Chondrocyte (in vitro differentiated cells): ENCODE measurements at regions not wholly inside any gene's neighbourhood (a gene's known extent, or its start where the extent isn't known, plus 50 kb on each side); places are given as distances from the start of the nearest gene placed in this dataset.
"Not testable (repeated sequence)": the region's sequence is repeated elsewhere in the genome, so short reads cannot be mapped to it uniquely, and the experiment has no call there.

Experiments used
- DNase-seq: peaks from one replicate; pipeline ENCODE4 v3.0.0; 2021; ENCODE audit warnings: mixed read lengths, low spot score
- H3K27ac Mint-ChIP-seq: one replicate; pipeline ENCODE4 v1.8.0; 2021; ENCODE audit warnings: mild to moderate bottlenecking, moderate library complexity, mixed read lengths; ENCODE audit not compliant: unreplicated experiment
- H3K27me3 Mint-ChIP-seq: 2 replicates; pipeline ENCODE4 v1.8.0; 2021; ENCODE audit warnings: low read depth, mixed read lengths
- H3K36me3 Mint-ChIP-seq: 2 replicates; pipeline ENCODE4 v1.8.0; 2021; ENCODE audit warnings: low read depth, mixed read lengths
- H3K4me1 Mint-ChIP-seq: 2 replicates; pipeline ENCODE4 v1.8.0; 2021; ENCODE audit warnings: low read depth, mild to moderate bottlenecking, mixed read lengths
- H3K4me3 Mint-ChIP-seq: one replicate; pipeline ENCODE4 v1.8.0; 2021; ENCODE audit warnings: mild to moderate bottlenecking, moderate library complexity, mixed read lengths; ENCODE audit not compliant: unreplicated experiment
- H3K9me3 Mint-ChIP-seq: 2 replicates; pipeline ENCODE4 v1.8.0; 2021; ENCODE audit warnings: low read depth, mixed read lengths
- CTCF ChIP-seq: fragments of 200-600 bp; sonication (generic); IDR thresholded peaks from 2 replicates; pipeline ENCODE4 v1.5.0; 2021; ENCODE audit warnings: antibody characterized with exemption, mild to moderate bottlenecking, moderate library complexity

- not testable (repeated sequence) for H3K9me3 Mint-ChIP-seq, H3K36me3 Mint-ChIP-seq, H3K27me3 Mint-ChIP-seq, H3K4me1 Mint-ChIP-seq
- peak overlapping the region; percentile 99 for H3K27ac Mint-ChIP-seq
- peak; percentile 96 for DNase-seq
- peak overlapping the region; percentile 96 for H3K4me3 Mint-ChIP-seq
These were observed 454.1 kb downstream of the SPATA31A1 start for GRCh38 chr9:39809401-39810226.

DNA sequence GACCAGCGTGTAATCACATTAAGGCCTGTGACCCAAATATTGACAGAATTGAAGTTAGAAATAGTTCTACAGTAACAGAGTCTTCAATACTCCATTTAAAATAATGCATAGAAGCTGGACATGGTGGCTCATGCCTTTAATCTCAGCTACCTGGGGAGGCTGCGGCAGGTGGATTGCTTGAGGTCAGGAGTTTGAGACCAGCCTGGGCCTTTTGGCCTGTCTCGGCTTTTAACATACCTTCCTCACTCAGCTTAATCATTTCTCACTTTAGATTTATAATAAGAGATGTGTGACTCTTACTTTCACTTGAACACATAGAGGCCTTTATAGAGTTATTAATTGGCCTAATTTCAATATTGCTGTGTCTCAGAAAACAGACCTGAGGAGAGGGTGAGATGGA, 454.9 kb downstream of the SPATA31A1 start:
- not testable (repeated sequence) for H3K27me3 Mint-ChIP-seq, DNase-seq, H3K9me3 Mint-ChIP-seq, H3K36me3 Mint-ChIP-seq, H3K4me3 Mint-ChIP-seq, H3K4me1 Mint-ChIP-seq, H3K27ac Mint-ChIP-seq

- H3K4me3 Mint-ChIP-seq, H3K9me3 Mint-ChIP-seq, H3K4me1 Mint-ChIP-seq, H3K27me3 Mint-ChIP-seq, H3K36me3 Mint-ChIP-seq, H3K27ac Mint-ChIP-seq, DNase-seq: not testable (repeated sequence)
These were observed 456.1 kb downstream of the SPATA31A1 start for GRCh38 chr9:39811615-39812014.

DNA sequence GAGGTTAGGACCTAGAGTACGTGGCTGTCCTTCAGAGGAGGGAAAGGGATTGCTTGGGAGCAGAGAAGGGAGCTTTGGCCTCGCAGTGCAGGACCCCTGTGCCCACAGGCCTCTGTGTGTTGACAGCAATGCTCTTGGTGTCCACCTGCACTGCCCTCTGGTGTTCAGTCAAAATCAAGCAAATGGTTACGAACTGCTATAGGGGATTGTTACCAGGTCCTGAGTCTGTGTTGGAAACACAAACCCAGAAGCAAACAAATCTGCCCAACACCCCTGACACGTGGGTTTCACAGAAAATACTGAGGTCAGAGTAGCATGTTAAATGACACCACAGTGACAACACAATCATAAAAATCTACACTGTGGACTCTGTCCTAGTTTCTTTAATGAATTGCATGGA, 473.0 kb downstream of the SPATA31A1 start:
- TF ChIP-seq CTCF: peak; percentile 77
- not testable (repeated sequence) for DNase-seq, H3K36me3 Mint-ChIP-seq, H3K9me3 Mint-ChIP-seq, H3K27me3 Mint-ChIP-seq, H3K4me1 Mint-ChIP-seq, H3K4me3 Mint-ChIP-seq, H3K27ac Mint-ChIP-seq
